Caco-2 (cell line): ENCODE measurements at regions not wholly inside any gene's neighbourhood (a gene's known extent, or its start where the extent isn't known, plus 50 kb on each side); places are given as distances from the start of the nearest gene placed in this dataset.

Experiments
- BruUV-seq: library from RNA; stranded (reverse); fragments of 400-500 nt; replicated peaks from 2 replicates; lab custom pipeline; 2021; lab: Mats Ljungman, UMichigan
- CTCF ChIA-PET: fragments of 300-600 bp; sonication (Branson Sonifier 250); formaldehyde crosslinking; loops from one replicate; lab custom pipeline; 2022; ENCODE audit warnings: antibody characterized with exemption; lab: Charles Lee
- POLR2A ChIA-PET: fragments of 300-600 bp; sonication (Branson Sonifier 250); formaldehyde crosslinking; loops from one replicate; lab custom pipeline; 2022; ENCODE audit warnings: antibody characterized with exemption; lab: Charles Lee
- DNase-seq, 2 experiments: peaks; one replicate each; pipeline versions ENCODE4 v3.0.0 to v3.0.0-alpha.2; 2020 to 2022
- H3K27me3 ChIP-seq: replicated peaks from 2 replicates; pipeline ENCODE4 v1.6.0; 2011; ENCODE audit warnings: low read length; ENCODE audit not compliant: control insufficient read depth, insufficient read depth
- H3K36me3 ChIP-seq: 2 replicates; pipeline ENCODE4 v1.5.1; 2011; ENCODE audit warnings: low read length; ENCODE audit not compliant: control insufficient read depth, insufficient read depth
- H3K4me1 ChIP-seq: fragments of 250-450 bp; sonication (Bioruptor Pico); 2 replicates; pipeline ENCODE4 v1.5.1; 2020; ENCODE audit warnings: mild to moderate bottlenecking
- H3K4me3 ChIP-seq: 2 replicates; pipeline ENCODE4 v1.5.1; 2011; ENCODE audit warnings: low read depth, mild to moderate bottlenecking, control low read depth, low read length
- H3K9me3 ChIP-seq: fragments of 250-450 bp; sonication (Bioruptor Pico); 2 replicates; pipeline ENCODE4 v1.5.1; 2020; ENCODE audit warnings: mild to moderate bottlenecking, moderate library complexity
- H3K27ac Mint-ChIP-seq: one replicate; pipeline ENCODE4 v1.8.0; 2022; ENCODE audit warnings: mixed read lengths; ENCODE audit not compliant: unreplicated experiment
- H3K27me3 Mint-ChIP-seq: one replicate; pipeline ENCODE4 v1.8.0; 2022; ENCODE audit warnings: mixed read lengths; ENCODE audit not compliant: insufficient read depth, unreplicated experiment
- H3K36me3 Mint-ChIP-seq: one replicate; pipeline ENCODE4 v1.8.0; 2022; ENCODE audit warnings: mild to moderate bottlenecking, mixed read lengths; ENCODE audit not compliant: insufficient read depth, unreplicated experiment
- H3K4me1 Mint-ChIP-seq: one replicate; pipeline ENCODE4 v1.8.0; 2022; ENCODE audit warnings: low read depth, mixed read lengths; ENCODE audit not compliant: unreplicated experiment
- H3K4me3 Mint-ChIP-seq: one replicate; pipeline ENCODE4 v1.8.0; 2022; ENCODE audit warnings: mild to moderate bottlenecking, moderate library complexity, mixed read lengths; ENCODE audit not compliant: unreplicated experiment
- H3K9me3 Mint-ChIP-seq: one replicate; pipeline ENCODE4 v1.8.0; 2022; ENCODE audit warnings: mixed read lengths; ENCODE audit not compliant: unreplicated experiment
- CTCF ChIP-seq, 2 experiments: fragments of 200-600 bp in 1 of 2; IDR thresholded peaks; 1 replicate in 1 of 2; 2 replicates in 1 of 2; pipeline versions ENCODE4 v1.5.1 to v1.8.0; 2011 to 2022; ENCODE audit warnings: antibody characterized with exemption in 1 of 2, control low read depth in 1 of 2, inconsistent platforms in 1 of 2, low read depth in 1 of 2, low read length in 1 of 2, mild to moderate bottlenecking in 1 of 2, moderate library complexity in 1 of 2; ENCODE audit not compliant: insufficient read depth in 1 of 2, severe bottlenecking in 1 of 2, unreplicated experiment in 1 of 2
- intact Hi-C: fragments of 100-400 bp; cut with micrococcal nuclease; formaldehyde crosslinking; loops from one replicate; pipeline ENCODE4 v1.10.0; 2022; ENCODE audit not compliant: unreplicated experiment

- intact Hi-C loops: no loop called here
Measured at GRCh38 chr1:75999034-75999433, 66.8 kb upstream of the ASB17 start.

DNA sequence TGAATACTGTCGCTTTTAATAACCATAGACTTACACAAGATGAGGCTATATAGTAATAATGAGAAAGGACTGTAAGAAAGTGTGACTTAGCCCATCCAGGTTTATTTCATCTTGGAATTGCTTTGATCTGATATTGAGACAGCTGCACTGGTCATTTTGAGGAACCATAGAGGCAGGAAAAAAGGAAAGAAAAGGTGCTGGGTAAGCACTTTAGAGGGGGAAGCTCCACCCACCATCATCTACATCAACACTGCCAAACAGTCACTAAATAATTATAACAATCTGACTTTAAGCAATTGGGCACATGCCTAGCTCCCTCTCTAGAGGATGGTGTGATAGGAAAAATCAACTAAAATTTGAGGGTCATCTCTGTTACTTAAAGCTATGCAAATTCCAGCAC lies 70.6 kb upstream of the ST6GALNAC3 start:
- BruUV-seq: no TSS peak
- intact Hi-C loops: no loop called here
- no peaks in the 10 kb centered on the region for H3K27me3 ChIP-seq
- no peaks in the 10 kb centered on the region for H3K36me3 ChIP-seq
- POLR2A ChIA-PET: no interaction called here
- peaks cover 24% of the 10 kb centered on the region for H3K9me3 Mint-ChIP-seq
- no peak overlapping the region for H3K27ac Mint-ChIP-seq
- no peak overlapping the region for H3K4me3 ChIP-seq
- H3K4me3 Mint-ChIP-seq: no peak overlapping the region
- CTCF ChIA-PET: interaction anchor here (0.5 kb wide), 1 partner anchor 136 kb away, joined by 3 read pairs; no protein-coding TSS in a partner anchor
- no peaks in the 10 kb centered on the region for H3K36me3 Mint-ChIP-seq
- no peak for DNase-seq
- H3K27me3 Mint-ChIP-seq: no peaks in the 10 kb centered on the region
- no peaks in the 10 kb centered on the region for H3K9me3 ChIP-seq
- H3K4me1 ChIP-seq: no peaks in the 10 kb centered on the region
- no peaks in the 10 kb centered on the region for H3K4me1 Mint-ChIP-seq
- TF ChIP-seq CTCF (IDR thresholded peaks at IDR 0.05; ENCODE audit: insufficient read depth in 1 of 2, low read depth in 1 of 2, low read length in 1 of 2, severe bottlenecking in 1 of 2, unreplicated experiment in 1 of 2): no peak

More at GRCh38 chr1:75999034-75999433, 66.8 kb upstream of the ASB17 start:
- H3K36me3 ChIP-seq: no peaks in the 10 kb centered on the region
- no peaks in the 10 kb centered on the region for H3K27me3 ChIP-seq
- Mint-ChIP-seq H3K4me3 (no peak overlapping the region), H3K4me1 (no peaks in the 10 kb centered on the region), H3K9me3 (peaks cover 27% of the 10 kb centered on the region), H3K27me3 (no peaks in the 10 kb centered on the region), H3K27ac (no peak overlapping the region), H3K36me3 (no peaks in the 10 kb centered on the region)
- BruUV-seq: no TSS peak
- CTCF ChIA-PET: no interaction called here
- TF ChIP-seq CTCF (IDR thresholded peaks at IDR 0.05; ENCODE audit: insufficient read depth in 1 of 2, low read depth in 1 of 2, low read length in 1 of 2, severe bottlenecking in 1 of 2, unreplicated experiment in 1 of 2): no peak
- H3K4me3 ChIP-seq: no peak overlapping the region
- H3K9me3 ChIP-seq: no peaks in the 10 kb centered on the region
- no peak for DNase-seq
- POLR2A ChIA-PET: no interaction called here
- no peaks in the 10 kb centered on the region for H3K4me1 ChIP-seq

DNA sequence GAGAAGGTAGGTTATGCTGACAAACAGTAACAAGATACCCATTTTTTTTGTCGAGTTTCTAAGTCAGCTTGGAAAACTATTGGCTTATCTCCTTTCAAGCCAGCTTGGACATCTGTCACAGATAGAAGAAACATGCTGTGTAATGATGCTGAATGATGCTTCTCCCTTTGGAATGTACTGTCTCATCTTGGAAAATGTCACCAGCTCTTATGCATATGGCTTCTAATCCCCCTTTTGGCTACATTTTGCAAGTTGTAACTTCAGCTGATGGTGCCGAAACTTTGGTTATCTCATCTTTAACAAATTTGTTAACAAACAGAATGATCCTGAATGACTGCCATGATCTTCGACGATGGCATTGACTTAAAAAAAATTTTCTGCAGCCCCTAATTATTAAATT lies 68.8 kb upstream of the ST6GALNAC3 start:
- Mint-ChIP-seq H3K4me1 (peaks cover 8% of the 10 kb centered on the region), H3K4me3 (no peak overlapping the region), H3K27me3 (no peaks in the 10 kb centered on the region), H3K36me3 (no peaks in the 10 kb centered on the region), H3K9me3 (peaks cover 24% of the 10 kb centered on the region), H3K27ac (no peak overlapping the region)
- Histone ChIP-seq H3K27me3 (no peaks in the 10 kb centered on the region), H3K9me3 (no peaks in the 10 kb centered on the region), H3K4me1 (no peaks in the 10 kb centered on the region), H3K4me3 (no peak overlapping the region), H3K36me3 (no peaks in the 10 kb centered on the region)
- intact Hi-C loops: no loop called here
- CTCF ChIA-PET: no interaction called here
- no peak for TF ChIP-seq CTCF (IDR thresholded peaks at IDR 0.05; ENCODE audit: insufficient read depth in 1 of 2, low read depth in 1 of 2, low read length in 1 of 2, severe bottlenecking in 1 of 2, unreplicated experiment in 1 of 2)
- POLR2A ChIA-PET: no interaction called here
- no TSS peak for BruUV-seq
- no peak for DNase-seq
